ENCODE measurements at regions not wholly inside any gene's neighbourhood (a gene's known extent, or its start where the extent isn't known, plus 50 kb on each side); places are given as distances from the start of the nearest gene placed in this dataset.
A peak's percentile ranks its signal among the peaks of the same experiment; 100 is the strongest.

- FAIRE-seq (no peak), DNase-seq (ENCODE audit: insufficient read length, low spot score) (no peak)
- TF ChIP-seq SPI1 (IDR thresholded peaks at IDR 0.05; ENCODE audit: low read depth, low read length): no peak
- TF ChIP-seq PAX5 (IDR thresholded peaks at IDR 0.05; ENCODE audit: insufficient read depth, low read length, severe bottlenecking): no peak
- no peak for TF ChIP-seq POU2F2 (IDR thresholded peaks at IDR 0.05; ENCODE audit: low read depth, low read length)
- TF ChIP-seq POLR2AphosphoS5 (IDR thresholded peaks at IDR 0.05; ENCODE audit: low read depth, low read length): no peak
- no peak for TF ChIP-seq TAF1 (IDR thresholded peaks at IDR 0.05; ENCODE audit: low read depth, low read length)
- no peak for TF ChIP-seq POLR2A (IDR thresholded peaks at IDR 0.05; ENCODE audit: low read depth, low read length)
Measured at GRCh38 chr5:67405755-67406154, 209.2 kb upstream of the CD180 start.

GRCh38 chr5:67405101-67405364, 208.4 kb upstream of the CD180 start:
- FAIRE-seq (no peak), DNase-seq (ENCODE audit: insufficient read length, low spot score) (no peak)
- TF ChIP-seq POLR2AphosphoS5 (IDR thresholded peaks at IDR 0.05; ENCODE audit: low read depth, low read length) (no peak), SPI1 (IDR thresholded peaks at IDR 0.05; ENCODE audit: low read depth, low read length) (no peak), TAF1 (IDR thresholded peaks at IDR 0.05; ENCODE audit: low read depth, low read length) (no peak), POU2F2 (IDR thresholded peaks at IDR 0.05; ENCODE audit: low read depth, low read length) (no peak)

GRCh38 chr5:67404256-67405100, 207.9 kb upstream of the CD180 start:
- DNase-seq (ENCODE audit: insufficient read length, low spot score) (no peak), FAIRE-seq (no peak)
- TF ChIP-seq POLR2A (IDR thresholded peaks at IDR 0.05; ENCODE audit: low read depth, low read length) (no peak), SPI1 (IDR thresholded peaks at IDR 0.05; ENCODE audit: low read depth, low read length) (peak; percentile 28)

- DNase-seq (ENCODE audit: insufficient read length, low spot score) (no peak), FAIRE-seq (no peak)
- no peak for TF ChIP-seq TAF1 (IDR thresholded peaks at IDR 0.05; ENCODE audit: low read depth, low read length)
- TF ChIP-seq PAX5 (IDR thresholded peaks at IDR 0.05; ENCODE audit: insufficient read depth, low read length, severe bottlenecking): no peak
- no peak for TF ChIP-seq POLR2AphosphoS5 (IDR thresholded peaks at IDR 0.05; ENCODE audit: low read depth, low read length)
Measured at GRCh38 chr5:67402526-67402925, 205.9 kb upstream of the CD180 start.

- no peak for TF ChIP-seq PAX5 (IDR thresholded peaks at IDR 0.05; ENCODE audit: insufficient read depth, low read length, severe bottlenecking)
- no peak for TF ChIP-seq SPI1 (IDR thresholded peaks at IDR 0.05; ENCODE audit: low read depth, low read length)
- no peak for TF ChIP-seq POU2F2 (IDR thresholded peaks at IDR 0.05; ENCODE audit: low read depth, low read length)
- TF ChIP-seq TAF1 (IDR thresholded peaks at IDR 0.05; ENCODE audit: low read depth, low read length): no peak
- TF ChIP-seq POLR2A (IDR thresholded peaks at IDR 0.05; ENCODE audit: low read depth, low read length): no peak
- no peak for TF ChIP-seq POLR2AphosphoS5 (IDR thresholded peaks at IDR 0.05; ENCODE audit: low read depth, low read length)
- FAIRE-seq: no peak
- DNase-seq (ENCODE audit: insufficient read length, low spot score): no peak
Measured at GRCh38 chr5:67401172-67401571, 204.6 kb upstream of the CD180 start.

GRCh38 chr5:67400752-67401151, 204.2 kb upstream of the CD180 start:
- DNase-seq (ENCODE audit: insufficient read length, low spot score) (no peak), FAIRE-seq (no peak)
- TF ChIP-seq POU2F2 (IDR thresholded peaks at IDR 0.05; ENCODE audit: low read depth, low read length) (no peak), POLR2A (IDR thresholded peaks at IDR 0.05; ENCODE audit: low read depth, low read length) (no peak)

- no peak for TF ChIP-seq POLR2AphosphoS5 (IDR thresholded peaks at IDR 0.05; ENCODE audit: low read depth, low read length)
- no peak for TF ChIP-seq POLR2A (IDR thresholded peaks at IDR 0.05; ENCODE audit: low read depth, low read length)
- no peak for TF ChIP-seq POU2F2 (IDR thresholded peaks at IDR 0.05; ENCODE audit: low read depth, low read length)
- TF ChIP-seq SPI1 (IDR thresholded peaks at IDR 0.05; ENCODE audit: low read depth, low read length): no peak
- TF ChIP-seq TAF1 (IDR thresholded peaks at IDR 0.05; ENCODE audit: low read depth, low read length): no peak
- TF ChIP-seq PAX5 (IDR thresholded peaks at IDR 0.05; ENCODE audit: insufficient read depth, low read length, severe bottlenecking): no peak
- FAIRE-seq (no peak), DNase-seq (ENCODE audit: insufficient read length, low spot score) (no peak)
Measured at GRCh38 chr5:67395790-67396418, 199.3 kb upstream of the CD180 start.

- FAIRE-seq (no peak), DNase-seq (ENCODE audit: insufficient read length, low spot score) (no peak)
- TF ChIP-seq POU2F2 (IDR thresholded peaks at IDR 0.05; ENCODE audit: low read depth, low read length) (no peak), POLR2AphosphoS5 (IDR thresholded peaks at IDR 0.05; ENCODE audit: low read depth, low read length) (no peak), TAF1 (IDR thresholded peaks at IDR 0.05; ENCODE audit: low read depth, low read length) (no peak), SPI1 (IDR thresholded peaks at IDR 0.05; ENCODE audit: low read depth, low read length) (no peak), POLR2A (IDR thresholded peaks at IDR 0.05; ENCODE audit: low read depth, low read length) (no peak), PAX5 (IDR thresholded peaks at IDR 0.05; ENCODE audit: insufficient read depth, low read length, severe bottlenecking) (no peak)
Measured at GRCh38 chr5:67393211-67393610, 196.6 kb upstream of the CD180 start.

GRCh38 chr5:67390935-67391334, 194.3 kb upstream of the CD180 start:
- TF ChIP-seq POLR2A (IDR thresholded peaks at IDR 0.05; ENCODE audit: low read depth, low read length) (no peak), SPI1 (IDR thresholded peaks at IDR 0.05; ENCODE audit: low read depth, low read length) (no peak), PAX5 (IDR thresholded peaks at IDR 0.05; ENCODE audit: insufficient read depth, low read length, severe bottlenecking) (no peak), TAF1 (IDR thresholded peaks at IDR 0.05; ENCODE audit: low read depth, low read length) (no peak), POU2F2 (IDR thresholded peaks at IDR 0.05; ENCODE audit: low read depth, low read length) (no peak), POLR2AphosphoS5 (IDR thresholded peaks at IDR 0.05; ENCODE audit: low read depth, low read length) (no peak)
- FAIRE-seq: no peak

GRCh38 chr5:67383451-67383850, 186.9 kb upstream of the CD180 start:
- TF ChIP-seq TAF1 (IDR thresholded peaks at IDR 0.05; ENCODE audit: low read depth, low read length) (no peak), POLR2AphosphoS5 (IDR thresholded peaks at IDR 0.05; ENCODE audit: low read depth, low read length) (no peak), POU2F2 (IDR thresholded peaks at IDR 0.05; ENCODE audit: low read depth, low read length) (no peak), POLR2A (IDR thresholded peaks at IDR 0.05; ENCODE audit: low read depth, low read length) (no peak), SPI1 (IDR thresholded peaks at IDR 0.05; ENCODE audit: low read depth, low read length) (no peak), PAX5 (IDR thresholded peaks at IDR 0.05; ENCODE audit: insufficient read depth, low read length, severe bottlenecking) (no peak)
- DNase-seq (ENCODE audit: insufficient read length, low spot score) (no peak), FAIRE-seq (no peak)

More at GRCh38 chr5:67390935-67391334, 194.3 kb upstream of the CD180 start:
- DNase-seq (ENCODE audit: insufficient read length, low spot score): no peak
